ENCODE measurements at regions not wholly inside any gene's neighbourhood (a gene's known extent, or its start where the extent isn't known, plus 50 kb on each side); places are given as distances from the start of the nearest gene placed in this dataset.

DNA sequence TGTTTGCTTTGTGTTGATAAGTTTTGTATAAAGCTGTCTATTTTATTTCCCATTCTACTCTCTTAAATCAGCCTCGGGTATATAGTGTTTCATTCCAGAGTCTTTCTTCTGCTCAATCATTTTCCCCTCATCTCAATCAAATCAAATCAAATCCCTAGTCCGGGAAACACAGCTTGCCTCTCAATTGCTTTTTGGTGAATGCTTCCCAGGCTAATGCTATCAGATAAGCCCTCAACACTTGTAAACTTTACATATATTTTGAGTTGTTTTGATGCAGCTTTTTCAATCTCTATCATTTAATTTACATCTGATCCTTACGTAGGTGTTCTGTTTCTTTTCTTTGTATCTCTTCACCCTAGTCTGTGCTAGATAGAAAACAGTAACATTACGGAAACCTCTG lies 416.7 kb upstream of the PDE3A start:
- Histone ChIP-seq H3K4me3 (no peak overlapping the region), H3K9me3 (no peaks in the 10 kb centered on the region), H3K4me1 (no peaks in the 10 kb centered on the region), H3K27me3 (no peaks in the 10 kb centered on the region), H3K27ac (no peak overlapping the region), H3K36me3 (no peaks in the 10 kb centered on the region)
- DNase-seq (no peak), ATAC-seq (no peak)
- intact Hi-C loops (cut with DNase I): no loop called here
- no peak for TF ChIP-seq CTCF (IDR thresholded peaks at IDR 0.05)

DNA sequence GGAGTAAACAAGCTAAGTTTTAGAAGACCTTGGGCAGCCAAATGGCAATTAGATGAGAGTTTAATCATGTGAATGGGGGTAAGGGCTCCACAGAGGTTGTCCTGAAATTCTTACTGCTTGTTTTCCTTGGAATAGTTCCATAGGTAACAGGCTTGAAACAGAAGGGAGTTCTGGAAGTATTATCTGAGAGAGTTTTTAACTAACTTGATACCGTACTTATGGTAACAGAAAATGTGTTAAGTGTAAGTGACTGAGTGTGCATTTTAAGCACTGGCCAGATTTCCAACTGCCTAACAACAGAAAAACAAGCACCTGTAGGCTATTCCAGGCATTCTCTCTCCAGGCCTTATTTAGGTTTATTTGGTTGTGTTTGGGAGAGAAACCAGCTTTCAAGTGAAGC lies 414.6 kb upstream of the PDE3A start:
- TF ChIP-seq CTCF (IDR thresholded peaks at IDR 0.05): no peak
- no peak for ATAC-seq
- intact Hi-C loops (cut with DNase I): no loop called here
- no peak overlapping the region for H3K27ac ChIP-seq
- H3K9me3 ChIP-seq: no peaks in the 10 kb centered on the region
- DNase-seq: no peak
- no peak overlapping the region for H3K4me3 ChIP-seq
- H3K36me3 ChIP-seq: no peaks in the 10 kb centered on the region
- no peaks in the 10 kb centered on the region for H3K4me1 ChIP-seq
- no peaks in the 10 kb centered on the region for H3K27me3 ChIP-seq

DNA sequence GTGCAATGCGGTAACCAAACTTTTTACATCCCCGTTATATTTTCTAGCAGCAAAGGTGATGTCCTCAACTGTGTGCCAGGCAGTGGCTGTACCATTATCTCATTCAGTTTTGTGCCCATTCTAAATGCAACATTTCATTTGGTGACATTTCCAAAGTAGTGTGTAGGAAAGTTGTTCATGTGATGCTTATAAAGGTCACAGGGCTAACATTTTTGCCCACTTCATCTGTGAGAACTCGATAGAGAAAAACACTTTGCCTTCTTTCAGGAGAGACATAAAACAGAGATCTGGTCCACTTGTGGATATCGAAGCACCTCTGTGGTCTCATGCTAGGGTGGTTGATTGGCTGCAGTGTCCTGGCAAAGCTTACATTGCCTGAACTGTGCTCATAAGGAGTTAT lies 414.2 kb upstream of the PDE3A start:
- ATAC-seq: no peak
- no peaks in the 10 kb centered on the region for H3K27me3 ChIP-seq
- intact Hi-C loops (cut with DNase I): no loop called here

DNA sequence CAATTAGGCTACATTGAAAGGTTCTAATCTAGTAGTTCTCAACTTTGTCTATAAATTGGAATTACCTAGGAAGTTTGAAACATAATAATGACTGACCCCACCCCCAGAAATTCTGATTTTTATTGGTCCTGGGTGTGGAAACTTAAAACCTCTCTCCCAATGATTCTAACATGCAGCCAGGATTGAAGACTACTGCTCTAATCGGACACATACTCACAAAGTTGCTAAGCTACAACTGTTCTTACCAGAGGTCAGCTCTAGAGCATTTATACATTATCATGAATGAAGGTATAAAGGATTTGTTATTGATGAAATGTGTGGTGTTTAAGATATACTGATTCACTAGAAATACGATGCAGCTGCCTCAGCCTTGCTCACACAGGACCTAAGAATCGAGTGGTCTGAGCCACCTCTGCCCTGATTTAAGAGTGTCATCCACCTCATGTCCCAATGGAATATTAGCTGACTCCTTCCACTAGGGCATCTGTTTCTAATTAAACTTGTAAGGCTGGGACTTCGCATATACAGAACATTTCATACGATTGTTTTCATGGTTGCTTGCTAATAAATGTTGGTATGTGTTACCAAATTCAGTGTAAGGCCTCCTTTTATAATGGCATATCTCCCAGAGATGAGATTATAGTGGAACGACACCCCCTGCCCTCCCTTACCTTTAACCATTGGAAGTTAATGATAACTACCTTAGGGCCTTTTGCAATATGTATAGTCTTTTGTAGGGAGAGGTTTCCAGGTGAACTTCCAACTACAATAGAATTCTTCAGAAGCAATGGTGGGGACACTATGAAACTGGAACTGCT lies 410.8 kb upstream of the PDE3A start:
- no peak for TF ChIP-seq CTCF (IDR thresholded peaks at IDR 0.05)
- Histone ChIP-seq H3K4me1 (no peaks in the 10 kb centered on the region), H3K27me3 (no peaks in the 10 kb centered on the region), H3K27ac (no peak overlapping the region), H3K9me3 (no peaks in the 10 kb centered on the region), H3K36me3 (no peaks in the 10 kb centered on the region), H3K4me3 (no peak overlapping the region)
- intact Hi-C loops (cut with DNase I): no loop called here
- DNase-seq: no peak
- no peak for ATAC-seq

More for the DNA sequence above, 414.2 kb upstream of the PDE3A start:
- H3K36me3 ChIP-seq: no peaks in the 10 kb centered on the region
- no peak overlapping the region for H3K4me3 ChIP-seq
- no peak for DNase-seq
- H3K9me3 ChIP-seq: no peaks in the 10 kb centered on the region
- H3K27ac ChIP-seq: no peak overlapping the region
- TF ChIP-seq CTCF (IDR thresholded peaks at IDR 0.05): no peak
- H3K4me1 ChIP-seq: no peaks in the 10 kb centered on the region

DNA sequence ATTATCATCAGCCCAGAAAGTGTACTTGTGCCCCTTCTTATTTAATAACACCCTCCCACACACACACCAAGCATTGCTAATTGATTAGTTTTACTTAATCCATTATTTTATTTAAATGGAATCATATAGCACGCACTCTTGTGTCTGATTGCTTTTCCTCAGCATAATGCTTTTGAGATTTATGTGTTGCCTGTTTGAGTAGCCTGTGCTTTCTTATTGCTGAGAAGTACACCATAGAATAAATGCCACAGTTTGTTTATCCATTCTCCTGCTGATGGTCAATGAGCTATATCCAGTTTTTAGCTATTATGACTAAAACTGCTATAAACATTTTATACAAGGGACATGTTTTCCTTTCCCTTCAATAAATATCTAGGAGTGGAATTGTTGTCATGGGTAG lies 409.9 kb upstream of the PDE3A start:
- Histone ChIP-seq H3K36me3 (no peaks in the 10 kb centered on the region), H3K9me3 (no peaks in the 10 kb centered on the region), H3K4me1 (no peaks in the 10 kb centered on the region), H3K4me3 (no peak overlapping the region), H3K27me3 (no peaks in the 10 kb centered on the region), H3K27ac (no peak overlapping the region)
- DNase-seq (no peak), ATAC-seq (no peak)
- intact Hi-C loops (cut with DNase I): no loop called here
- no peak for TF ChIP-seq CTCF (IDR thresholded peaks at IDR 0.05)

Data from left lung (tissue), 4 donors.